Activated CD4-positive, alpha-beta T cell treated with anti-CD3 and anti-CD28 coated beads, Interleukin-2, amount 10 ng/mL, durations not matched to agents 7 days and 5 days (primary cell): ENCODE measurements at regions not wholly inside any gene's neighbourhood (a gene's known extent, or its start where the extent isn't known, plus 50 kb on each side); places are given as distances from the start of the nearest gene placed in this dataset.
"Not testable (repeated sequence)": the region's sequence is repeated elsewhere in the genome, so short reads cannot be mapped to it uniquely, and the experiment has no call there.

Experiments used
- CTCF ChIA-PET: fragments of 350-600 bp; sonication (Branson Sonifier 250); formaldehyde crosslinking; loops from one replicate; lab custom pipeline; 2021; ENCODE audit warnings: antibody characterized with exemption; lab: Charles Lee
- POLR2A ChIA-PET: fragments of 350-600 bp; sonication (Branson Sonifier 250); formaldehyde crosslinking; loops from one replicate; lab custom pipeline; 2021; ENCODE audit warnings: antibody characterized with exemption; lab: Charles Lee
- DNase-seq: peaks from one replicate; pipeline ENCODE4 v3.0.0-alpha.2; 2020
- H3K27ac Mint-ChIP-seq: one replicate; pipeline ENCODE4 v1.8.0; 2021; ENCODE audit warnings: mild to moderate bottlenecking, moderate library complexity, mixed read lengths
- H3K27me3 Mint-ChIP-seq: one replicate; pipeline ENCODE4 v1.8.0; 2021; ENCODE audit warnings: mixed read lengths
- H3K36me3 Mint-ChIP-seq: one replicate; pipeline ENCODE4 v1.8.0; 2021; ENCODE audit warnings: low read depth, mixed read lengths
- H3K4me1 Mint-ChIP-seq: one replicate; pipeline ENCODE4 v1.8.0; 2021; ENCODE audit warnings: mixed read lengths
- H3K4me3 Mint-ChIP-seq: one replicate; pipeline ENCODE4 v1.8.0; 2021; ENCODE audit warnings: mild to moderate bottlenecking, moderate library complexity, mixed read lengths
- H3K9me3 Mint-ChIP-seq: one replicate; pipeline ENCODE4 v1.8.0; 2021; ENCODE audit warnings: mixed read lengths

GRCh38 chr12:75648856-75649255 is 137.4 kb upstream of the KRR1 start:
- ChIA-PET CTCF (interaction anchor here (1.6 kb wide), 1 partner anchor 12 kb away, joined by 4 read pairs; no protein-coding TSS in a partner anchor), POLR2A (no interaction called here)
- Mint-ChIP-seq H3K27ac (no peak overlapping the region), H3K4me3 (no peak overlapping the region), H3K4me1 (no peaks in the 10 kb centered on the region), H3K9me3 (no peaks in the 10 kb centered on the region), H3K36me3 (peaks cover 4% of the 10 kb centered on the region), H3K27me3 (peaks cover 42% of the 10 kb centered on the region)
- no peak for DNase-seq

GRCh38 chr12:75646329-75647210 is 135.2 kb upstream of the KRR1 start:
- Mint-ChIP-seq H3K9me3 (no peaks in the 10 kb centered on the region), H3K4me1 (peaks cover 5% of the 10 kb centered on the region), H3K4me3 (no peak overlapping the region), H3K27ac (no peak overlapping the region), H3K27me3 (peaks cover 33% of the 10 kb centered on the region), H3K36me3 (no peaks in the 10 kb centered on the region)
- ChIA-PET POLR2A (no interaction called here), CTCF (interaction anchor here (0.6 to 0.9 kb wide), 2 partner anchors 24 to 183 kb away, joined by 3 read pairs; no protein-coding TSS in a partner anchor)
- no peak for DNase-seq

GRCh38 chr12:75644472-75645072 is 133.2 kb upstream of the KRR1 start:
- ChIA-PET POLR2A (no interaction called here), CTCF (interaction anchor here (0.5 kb wide), 1 partner anchor 88 kb away, joined by 3 read pairs; no protein-coding TSS in a partner anchor)
- Mint-ChIP-seq H3K27ac (no peak overlapping the region), H3K4me3 (no peak overlapping the region), H3K36me3 (no peaks in the 10 kb centered on the region), H3K9me3 (no peaks in the 10 kb centered on the region), H3K4me1 (peaks cover 20% of the 10 kb centered on the region), H3K27me3 (peaks cover 20% of the 10 kb centered on the region)
- DNase-seq, result no peak

DNA sequence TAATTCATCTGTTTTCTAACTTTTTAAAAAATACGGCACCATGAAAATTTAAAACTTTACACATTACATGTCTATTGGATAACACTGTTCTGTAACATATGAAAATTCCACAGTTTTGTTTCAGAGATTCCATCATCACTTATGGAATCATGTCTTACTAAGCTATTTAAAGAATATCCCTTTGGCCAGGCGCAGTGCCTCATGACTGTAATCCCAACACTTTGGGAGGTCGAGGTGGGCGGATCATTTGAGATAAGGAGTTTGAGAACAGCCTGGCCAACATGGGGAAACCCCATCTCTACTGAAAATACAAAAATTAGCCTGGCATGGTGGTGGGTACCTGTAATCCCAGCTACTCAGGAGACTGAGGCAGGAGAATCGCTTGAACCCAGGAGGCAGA is 131.7 kb upstream of the KRR1 start:
- CTCF ChIA-PET, H3K9me3 Mint-ChIP-seq, POLR2A ChIA-PET, H3K4me3 Mint-ChIP-seq, H3K36me3 Mint-ChIP-seq, DNase-seq, H3K27ac Mint-ChIP-seq: not testable (repeated sequence)
- Mint-ChIP-seq H3K27me3 (peaks cover 18% of the 10 kb centered on the region), H3K4me1 (peaks cover 20% of the 10 kb centered on the region)

- H3K27ac Mint-ChIP-seq, result no peak overlapping the region
- H3K27me3 Mint-ChIP-seq, result peaks cover 14% of the 10 kb centered on the region
- peaks cover 20% of the 10 kb centered on the region for H3K4me1 Mint-ChIP-seq
- no peak overlapping the region for H3K4me3 Mint-ChIP-seq
- POLR2A ChIA-PET, result no interaction called here
- no peaks in the 10 kb centered on the region for H3K9me3 Mint-ChIP-seq
- CTCF ChIA-PET, result interaction anchor here (0.6 kb wide), 1 partner anchor 73 kb away, joined by 3 read pairs; no protein-coding TSS in a partner anchor
- no peak for DNase-seq
- no peaks in the 10 kb centered on the region for H3K36me3 Mint-ChIP-seq
Observed at GRCh38 chr12:75642226-75642625, 130.8 kb upstream of the KRR1 start.

DNA sequence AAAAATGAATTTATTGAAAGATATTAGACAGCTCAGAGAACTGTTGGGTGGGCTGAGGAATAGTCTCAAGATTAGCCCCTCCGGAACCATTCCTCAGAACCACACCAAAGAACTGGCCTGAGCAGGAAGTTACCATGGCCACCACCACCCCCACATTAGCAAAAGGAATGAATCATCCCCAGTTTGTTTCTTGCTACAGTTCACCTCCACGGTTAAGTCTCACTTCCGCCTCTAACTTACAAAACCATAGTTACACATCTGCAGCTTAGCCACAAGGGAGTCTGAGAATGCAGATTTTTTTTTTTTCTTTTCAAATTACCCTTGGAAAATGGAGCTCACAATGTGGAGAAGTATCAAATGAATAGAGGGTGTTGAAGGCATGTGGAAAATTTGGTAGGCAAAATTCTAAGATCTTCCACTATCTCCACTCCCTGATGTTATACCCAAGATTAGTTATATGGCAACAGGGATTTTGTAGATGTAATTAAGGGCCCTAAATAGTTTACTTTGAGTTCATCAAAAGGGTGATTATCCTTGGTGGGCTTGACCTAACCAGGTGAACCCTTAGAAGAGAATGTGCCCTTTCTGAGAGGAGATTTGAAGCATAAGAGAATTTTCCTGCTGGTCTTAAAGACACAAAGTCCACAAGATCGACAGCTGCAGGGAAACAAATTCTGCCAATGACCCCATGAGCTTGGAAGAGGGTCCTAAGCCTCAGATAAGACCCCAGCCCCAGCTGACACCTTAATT is 129.8 kb upstream of the KRR1 start:
- H3K27me3 Mint-ChIP-seq, result peaks cover 9% of the 10 kb centered on the region
- no peaks in the 10 kb centered on the region for H3K9me3 Mint-ChIP-seq
- CTCF ChIA-PET, result interaction anchor here (1.2 kb wide), 2 partner anchors 328 to 390 kb away, joined by 3 to 5 read pairs; partner anchors contain the start of gene PHLDA1
- no peak overlapping the region for H3K4me3 Mint-ChIP-seq
- no peaks in the 10 kb centered on the region for H3K36me3 Mint-ChIP-seq
- H3K4me1 Mint-ChIP-seq, result peaks cover 22% of the 10 kb centered on the region
- H3K27ac Mint-ChIP-seq, result peak overlapping the region; percentile 46
- POLR2A ChIA-PET, result interaction anchor here (0.6 kb wide), 1 partner anchor 18 kb away, joined by 8 read pairs; no protein-coding TSS in a partner anchor
- peak; percentile 45 for DNase-seq

DNA sequence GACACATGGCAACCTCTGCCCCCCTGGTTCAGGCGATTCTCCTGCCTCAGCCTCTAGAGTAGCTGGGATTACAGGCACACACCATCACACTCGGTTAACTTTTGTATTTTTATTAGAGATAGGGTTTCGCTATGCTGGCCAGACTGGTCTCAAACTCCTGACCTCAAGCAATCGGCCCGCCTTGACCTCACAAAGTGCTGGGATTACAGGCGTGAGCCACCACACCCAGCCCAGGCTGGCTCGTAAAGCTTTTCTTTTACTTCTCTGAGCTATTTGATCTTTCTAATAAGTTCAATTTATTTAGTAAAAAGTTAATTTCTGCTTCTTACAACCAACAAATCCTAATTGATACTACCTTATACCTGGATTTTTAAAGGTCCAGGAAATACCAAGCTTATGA is 127.4 kb upstream of the KRR1 start:
- peaks cover 10% of the 10 kb centered on the region for H3K27me3 Mint-ChIP-seq
- DNase-seq, result no peak
- H3K36me3 Mint-ChIP-seq, result no peaks in the 10 kb centered on the region
- ChIA-PET CTCF (no interaction called here), POLR2A (no interaction called here)
- H3K4me1 Mint-ChIP-seq, result peaks cover 33% of the 10 kb centered on the region
- H3K9me3 Mint-ChIP-seq, result no peaks in the 10 kb centered on the region
- no peak overlapping the region for H3K4me3 Mint-ChIP-seq
- H3K27ac Mint-ChIP-seq, result no peak overlapping the region

- no peak overlapping the region for H3K27ac Mint-ChIP-seq
- peaks cover 12% of the 10 kb centered on the region for H3K27me3 Mint-ChIP-seq
- POLR2A ChIA-PET, result no interaction called here
- no peak overlapping the region for H3K4me3 Mint-ChIP-seq
- peaks cover 28% of the 10 kb centered on the region for H3K4me1 Mint-ChIP-seq
- H3K9me3 Mint-ChIP-seq, result no peaks in the 10 kb centered on the region
- DNase-seq, result no peak
- H3K36me3 Mint-ChIP-seq, result no peaks in the 10 kb centered on the region
- CTCF ChIA-PET, result interaction anchor here (1.1 to 1.2 kb wide), 2 partner anchors 16 to 110 kb away, joined by 3 read pairs; no protein-coding TSS in a partner anchor
Observed at GRCh38 chr12:75636607-75637006, 125.2 kb upstream of the KRR1 start.

GRCh38 chr12:75635606-75636444 is 124.4 kb upstream of the KRR1 start:
- CTCF ChIA-PET, result interaction anchor here (1.1 to 1.2 kb wide), 2 partner anchors 16 to 109 kb away, joined by 3 read pairs; no protein-coding TSS in a partner anchor
- Mint-ChIP-seq H3K4me3 (no peak overlapping the region), H3K27me3 (peaks cover 12% of the 10 kb centered on the region), H3K36me3 (no peaks in the 10 kb centered on the region), H3K9me3 (no peaks in the 10 kb centered on the region), H3K27ac (no peak overlapping the region), H3K4me1 (peaks cover 20% of the 10 kb centered on the region)
- DNase-seq, result peak; percentile 10
- POLR2A ChIA-PET, result no interaction called here

DNA sequence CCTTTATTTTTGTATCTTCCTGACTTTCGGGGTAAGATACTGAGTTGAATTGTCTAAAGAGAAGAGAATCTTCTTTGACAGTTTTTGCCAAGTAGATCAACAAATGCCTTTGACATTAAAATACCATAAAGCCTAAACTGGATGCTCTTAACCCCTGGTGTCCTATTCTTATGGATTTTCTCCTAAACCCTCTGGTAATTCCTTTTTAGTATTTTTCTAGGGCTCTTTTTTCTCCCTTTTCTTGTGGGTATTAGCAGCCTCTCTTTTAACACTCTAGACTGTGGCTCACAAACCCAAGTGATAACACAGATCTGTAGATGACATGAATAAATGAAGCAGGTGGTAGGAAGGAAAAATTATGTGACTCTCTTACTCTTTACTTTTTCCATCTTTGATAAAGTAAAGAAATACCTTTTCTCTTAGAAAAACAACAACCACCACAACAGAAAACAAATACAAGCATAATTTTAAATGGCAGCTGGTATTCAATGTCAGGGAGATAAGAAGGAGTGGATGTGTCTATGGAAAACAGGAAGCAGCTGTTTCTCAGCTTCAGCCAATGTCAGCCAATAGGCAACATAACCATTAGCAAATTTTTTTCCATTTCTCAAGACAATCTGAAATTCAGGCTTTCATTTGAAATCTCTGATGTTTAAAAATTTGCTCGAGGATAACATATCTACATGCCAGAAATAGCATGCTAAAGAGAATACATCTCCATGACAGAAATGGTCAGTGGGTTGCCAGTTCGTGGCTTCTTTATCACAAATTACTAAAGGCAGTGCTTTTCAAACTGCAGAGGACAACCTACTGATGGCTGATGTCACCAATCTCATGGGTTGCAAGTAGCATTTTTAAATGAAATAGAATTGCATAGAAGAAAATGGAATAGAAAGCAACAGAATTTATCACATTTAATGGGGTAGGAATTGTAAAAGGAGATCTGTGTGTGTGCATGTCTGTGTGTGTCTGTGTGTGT is 123.1 kb upstream of the KRR1 start:
- Mint-ChIP-seq H3K4me3 (no peak overlapping the region), H3K36me3 (no peaks in the 10 kb centered on the region), H3K4me1 (peaks cover 13% of the 10 kb centered on the region), H3K9me3 (no peaks in the 10 kb centered on the region), H3K27me3 (peaks cover 12% of the 10 kb centered on the region), H3K27ac (no peak overlapping the region)
- no peak for DNase-seq
- ChIA-PET CTCF (no interaction called here), POLR2A (no interaction called here)

DNA sequence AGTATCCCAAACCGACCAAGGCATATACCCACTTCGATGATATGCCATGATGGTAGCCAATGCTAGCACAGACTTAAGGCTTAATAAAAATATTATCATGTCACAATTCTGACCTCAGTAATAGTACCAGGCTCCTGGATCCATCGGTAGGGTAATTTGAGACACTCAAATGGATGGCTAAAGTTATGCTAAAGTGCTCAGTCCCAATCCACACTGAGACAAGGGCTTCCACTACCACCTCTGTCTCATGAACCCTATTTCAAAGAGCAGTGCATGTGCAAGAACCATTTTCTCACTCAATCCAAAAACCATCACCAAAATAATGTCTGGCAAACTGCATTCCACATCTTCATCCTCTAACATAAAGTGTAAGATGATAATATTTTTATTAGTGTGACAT is 122.4 kb upstream of the KRR1 start:
- POLR2A ChIA-PET, result no interaction called here
- Mint-ChIP-seq H3K27me3 (peaks cover 17% of the 10 kb centered on the region), H3K9me3 (no peaks in the 10 kb centered on the region)

More for the DNA sequence above, 122.4 kb upstream of the KRR1 start:
- Mint-ChIP-seq H3K36me3 (no peaks in the 10 kb centered on the region), H3K4me1 (peaks cover 13% of the 10 kb centered on the region), H3K27ac (no peak overlapping the region), H3K4me3 (no peak overlapping the region)
- no peak for DNase-seq
- CTCF ChIA-PET, result no interaction called here
